ENCODE measurements at regions not wholly inside any gene's neighbourhood (a gene's known extent, or its start where the extent isn't known, plus 50 kb on each side); places are given as distances from the start of the nearest gene placed in this dataset.

GRCh38 chrX:42094218-42094617, 170.9 kb upstream of the CASK start:
- no peak for DNase-seq (ENCODE audit: low spot score)

GRCh38 chrX:42093756-42094155, 170.4 kb upstream of the CASK start:
- DNase-seq (ENCODE audit: low spot score): no peak

- no peak for DNase-seq (ENCODE audit: low spot score)
Observed at GRCh38 chrX:42090395-42090794, 167.0 kb upstream of the CASK start.

- no peak for DNase-seq (ENCODE audit: low spot score)
Observed at GRCh38 chrX:42089031-42089430, 165.7 kb upstream of the CASK start.

- DNase-seq (ENCODE audit: low spot score): no peak
Observed at GRCh38 chrX:42087960-42088359, 164.6 kb upstream of the CASK start.

GRCh38 chrX:42085836-42086235, 162.5 kb upstream of the CASK start:
- no peak for DNase-seq (ENCODE audit: low spot score)

GRCh38 chrX:42079968-42080367, 156.6 kb upstream of the CASK start:
- no peak for DNase-seq (ENCODE audit: low spot score)

GRCh38 chrX:42077675-42078074, 154.3 kb upstream of the CASK start:
- DNase-seq (ENCODE audit: low spot score): peak; percentile 3

- no peak for DNase-seq (ENCODE audit: low spot score)
Observed at GRCh38 chrX:42075032-42075431, 151.7 kb upstream of the CASK start.

- no peak for DNase-seq (ENCODE audit: low spot score)
Observed at GRCh38 chrX:42073448-42073847, 150.1 kb upstream of the CASK start.

GRCh38 chrX:42070866-42071265, 147.5 kb upstream of the CASK start:
- no peak for DNase-seq (ENCODE audit: low spot score)

GRCh38 chrX:42054256-42054655, 130.9 kb upstream of the CASK start:
- DNase-seq (ENCODE audit: low spot score): no peak

- DNase-seq (ENCODE audit: low spot score): no peak
Observed at GRCh38 chrX:42050345-42050744, 127.0 kb upstream of the CASK start.

GRCh38 chrX:42047886-42048285, 124.5 kb upstream of the CASK start:
- DNase-seq (ENCODE audit: low spot score): no peak

- DNase-seq (ENCODE audit: low spot score): no peak
Observed at GRCh38 chrX:42028109-42028508, 104.8 kb upstream of the CASK start.

GRCh38 chrX:42027367-42028000, 104.1 kb upstream of the CASK start:
- DNase-seq (ENCODE audit: low spot score): no peak

GRCh38 chrX:42025861-42026260, 102.5 kb upstream of the CASK start:
- no peak for DNase-seq (ENCODE audit: low spot score)

- DNase-seq (ENCODE audit: low spot score): no peak
Observed at GRCh38 chrX:42023122-42023521, 99.8 kb upstream of the CASK start.

- DNase-seq (ENCODE audit: low spot score): no peak
Observed at GRCh38 chrX:42022158-42022557, 98.8 kb upstream of the CASK start.

- no peak for DNase-seq (ENCODE audit: low spot score)
Observed at GRCh38 chrX:42021058-42021457, 97.7 kb upstream of the CASK start.

GRCh38 chrX:42020225-42020624, 96.9 kb upstream of the CASK start:
- no peak for DNase-seq (ENCODE audit: low spot score)

- no peak for DNase-seq (ENCODE audit: low spot score)
Observed at GRCh38 chrX:42017971-42018370, 94.6 kb upstream of the CASK start.

GRCh38 chrX:42000836-42001235, 77.5 kb upstream of the CASK start:
- DNase-seq (ENCODE audit: low spot score): no peak

GRCh38 chrX:41984628-41985027, 61.3 kb upstream of the CASK start:
- no peak for DNase-seq (ENCODE audit: low spot score)

- no peak for DNase-seq (ENCODE audit: low spot score)
Observed at GRCh38 chrX:41982953-41983352, 59.6 kb upstream of the CASK start.
